PC-3 (cell line): ENCODE measurements at regions not wholly inside any gene's neighbourhood (a gene's known extent, or its start where the extent isn't known, plus 50 kb on each side); places are given as distances from the start of the nearest gene placed in this dataset.

Source experiments
- ATAC-seq: fragments of 200-7000 bp; cut with Tn5 transposase; 2 replicates; pipeline ENCODE4 v1.9.1; 2020; ENCODE audit warnings: mild to moderate bottlenecking, moderate library complexity
- BruUV-seq: library from RNA; stranded (reverse); fragments of 400-500 nt; replicated peaks from 2 replicates; lab custom pipeline; 2021; lab: Mats Ljungman, UMichigan
- CTCF ChIA-PET: fragments of 300-600 bp; sonication (Branson Sonifier 250); formaldehyde crosslinking; loops from one replicate; lab custom pipeline; 2022; ENCODE audit warnings: antibody characterized with exemption; lab: Charles Lee
- POLR2A ChIA-PET: fragments of 300-600 bp; sonication (Branson Sonifier 250); formaldehyde crosslinking; loops from one replicate; lab custom pipeline; 2022; ENCODE audit warnings: antibody characterized with exemption; ENCODE audit not compliant: unreplicated experiment; lab: Charles Lee
- DNase-seq: peaks from one replicate; pipeline ENCODE4 v3.0.0-alpha.2; 2015
- H2AFZ ChIP-seq: fragments of 300-600 bp; sonication (generic); 2 replicates; pipeline ENCODE4 v1.6.0; 2016; ENCODE audit warnings: antibody characterized with exemption, low read length
- H3F3A ChIP-seq: fragments of 300-600 bp; sonication (generic); one replicate; pipeline ENCODE4 v1.6.0; 2017; ENCODE audit warnings: antibody characterized with exemption, low read length, control low read depth, mild to moderate bottlenecking; ENCODE audit not compliant: unreplicated experiment
- H3K27ac ChIP-seq: fragments of 300-600 bp; sonication (generic); 2 replicates; pipeline ENCODE4 v1.5.1; 2016; ENCODE audit warnings: mild to moderate bottlenecking, low read length
- H3K27me3 ChIP-seq: fragments of 300-600 bp; sonication (generic); 2 replicates; pipeline ENCODE4 v1.6.1; 2016; ENCODE audit warnings: low read length, mixed read lengths
- H3K36me3 ChIP-seq: fragments of 300-600 bp; sonication (generic); 2 replicates; pipeline ENCODE4 v1.6.1; 2016; ENCODE audit warnings: low read depth, mixed run types, low read length, mixed read lengths
- H3K4me1 ChIP-seq: fragments of 300-600 bp; sonication (generic); 2 replicates; pipeline ENCODE4 v1.5.1; 2016; ENCODE audit warnings: low read length; ENCODE audit not compliant: insufficient read depth
- H3K4me2 ChIP-seq: fragments of 300-600 bp; sonication (generic); 2 replicates; pipeline ENCODE4 v1.6.0; 2016; ENCODE audit warnings: low read length
- H3K4me3 ChIP-seq: fragments of 300-600 bp; sonication (generic); 2 replicates; pipeline ENCODE4 v1.5.1; 2016; ENCODE audit warnings: mild to moderate bottlenecking, low read length, mixed read lengths
- H3K79me2 ChIP-seq: fragments of 300-600 bp; sonication (generic); 2 replicates; pipeline ENCODE4 v1.6.1; 2017; ENCODE audit warnings: low read length, mixed read lengths
- H3K9ac ChIP-seq: fragments of 300-600 bp; sonication (generic); 2 replicates; pipeline ENCODE4 v1.6.0; 2016; ENCODE audit warnings: mild to moderate bottlenecking, low read length
- H3K9me2 ChIP-seq: fragments of 300-600 bp; sonication (generic); replicated peaks from 2 replicates; pipeline ENCODE4 v1.6.1; 2016; ENCODE audit warnings: mixed run types, low read length, mixed read lengths
- H3K9me3 ChIP-seq: fragments of 300-600 bp; sonication (generic); 2 replicates; pipeline ENCODE4 v1.6.1; 2016; ENCODE audit warnings: low read length, mixed read lengths
- H4K20me1 ChIP-seq: fragments of 300-600 bp; sonication (generic); 2 replicates; pipeline ENCODE4 v1.6.1; 2016; ENCODE audit warnings: low read length, mixed read lengths
- EZH2 ChIP-seq: fragments of 300-600 bp; sonication (generic); IDR thresholded peaks from one replicate; pipeline ENCODE4 v1.6.1; 2017; ENCODE audit warnings: antibody characterized with exemption, mild to moderate bottlenecking, low read length; ENCODE audit not compliant: unreplicated experiment
- EZH2phosphoT487 ChIP-seq: fragments of 300-600 bp; sonication (generic); IDR thresholded peaks from 2 replicates; pipeline ENCODE4 v1.6.1; 2018; ENCODE audit warnings: mild to moderate bottlenecking, antibody characterized with exemption, low read length, borderline replicate concordance
- intact Hi-C: fragments of 100-400 bp; cut with micrococcal nuclease; formaldehyde crosslinking; loops from 2 replicates; pipeline ENCODE4 v1.9.0; 2023
- TF ChIP-seq, protein P1 (sequence below): fragments of 300-600 bp; sonication (generic); conservative IDR thresholded peaks from 2 replicates; pipeline ENCODE4 v1.5.1; 2017; ENCODE audit warnings: antibody characterized with exemption, low read depth, mild to moderate bottlenecking, low read length

DNA sequence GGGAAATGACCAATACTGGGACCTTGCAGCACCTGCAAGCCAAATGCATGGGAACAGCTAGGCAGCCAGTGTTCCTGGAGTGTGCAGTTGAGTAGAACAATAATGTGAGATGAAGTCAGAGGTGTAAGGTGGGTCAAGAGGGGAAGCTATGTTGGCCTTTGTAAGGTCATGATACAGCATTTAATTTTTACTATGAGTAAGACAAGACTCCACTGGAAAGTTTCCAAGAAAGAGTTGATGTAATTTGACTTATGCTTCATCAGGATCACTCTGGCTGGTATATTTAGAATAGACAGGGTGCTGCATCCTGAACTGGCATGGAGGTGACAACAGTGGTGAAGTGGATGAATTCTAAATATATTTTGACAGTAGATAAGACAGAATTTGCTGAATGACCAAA, 744.8 kb downstream of the KCTD16 start:
- no peak for TF ChIP-seq EZH2phosphoT487
- no peaks in the 10 kb centered on the region for H4K20me1 ChIP-seq
- H3K4me1 ChIP-seq, result no peaks in the 10 kb centered on the region
- BruUV-seq, result no TSS peak
- ChIA-PET POLR2A (no interaction called here), CTCF (no interaction called here)
- H3K27ac ChIP-seq, result no peak overlapping the region
- H3F3A ChIP-seq, result no peaks in the 10 kb centered on the region
- H3K27me3 ChIP-seq, result no peaks in the 10 kb centered on the region
- no peak overlapping the region for H3K4me3 ChIP-seq
- no peaks in the 10 kb centered on the region for H3K36me3 ChIP-seq
- no peaks in the 10 kb centered on the region for H3K9me3 ChIP-seq
- H3K79me2 ChIP-seq, result no peaks in the 10 kb centered on the region
- H3K9me2 ChIP-seq, result no peaks in the 10 kb centered on the region
- H3K9ac ChIP-seq, result no peak overlapping the region
- no peak overlapping the region for H2AFZ ChIP-seq
- ATAC-seq (no peak), DNase-seq (no peak)
- intact Hi-C loops, result no loop called here
- no peak overlapping the region for H3K4me2 ChIP-seq

DNA sequence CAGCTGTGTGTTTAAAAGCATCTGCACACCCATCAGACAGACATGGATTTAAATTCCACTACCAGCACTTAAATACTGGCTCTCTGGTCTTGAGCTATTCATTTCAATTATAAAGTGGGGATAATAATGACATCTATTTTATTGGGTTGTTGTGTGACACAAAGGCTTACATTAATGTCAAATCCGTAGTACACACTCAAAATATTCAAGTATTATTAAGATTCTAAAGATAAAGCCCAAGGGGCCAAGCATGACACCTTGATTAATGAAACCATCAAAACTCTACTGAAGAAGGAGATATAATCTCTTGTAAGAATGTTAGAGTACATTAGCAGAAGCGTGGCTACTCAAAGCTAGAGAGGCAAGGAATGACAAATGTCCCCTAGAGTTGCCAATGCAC, 743.0 kb downstream of the KCTD16 start:
- Histone ChIP-seq H3F3A (no peaks in the 10 kb centered on the region), H3K79me2 (no peaks in the 10 kb centered on the region), H3K4me3 (no peak overlapping the region), H4K20me1 (no peaks in the 10 kb centered on the region), H3K4me1 (no peaks in the 10 kb centered on the region), H3K27ac (no peak overlapping the region), H3K36me3 (no peaks in the 10 kb centered on the region), H3K27me3 (no peaks in the 10 kb centered on the region), H3K4me2 (no peak overlapping the region), H3K9me2 (no peaks in the 10 kb centered on the region), H3K9ac (no peak overlapping the region), H3K9me3 (no peaks in the 10 kb centered on the region), H2AFZ (no peak overlapping the region)
- intact Hi-C loops, result no loop called here
- CTCF ChIA-PET, result no interaction called here
- TF ChIP-seq, protein P1, sequence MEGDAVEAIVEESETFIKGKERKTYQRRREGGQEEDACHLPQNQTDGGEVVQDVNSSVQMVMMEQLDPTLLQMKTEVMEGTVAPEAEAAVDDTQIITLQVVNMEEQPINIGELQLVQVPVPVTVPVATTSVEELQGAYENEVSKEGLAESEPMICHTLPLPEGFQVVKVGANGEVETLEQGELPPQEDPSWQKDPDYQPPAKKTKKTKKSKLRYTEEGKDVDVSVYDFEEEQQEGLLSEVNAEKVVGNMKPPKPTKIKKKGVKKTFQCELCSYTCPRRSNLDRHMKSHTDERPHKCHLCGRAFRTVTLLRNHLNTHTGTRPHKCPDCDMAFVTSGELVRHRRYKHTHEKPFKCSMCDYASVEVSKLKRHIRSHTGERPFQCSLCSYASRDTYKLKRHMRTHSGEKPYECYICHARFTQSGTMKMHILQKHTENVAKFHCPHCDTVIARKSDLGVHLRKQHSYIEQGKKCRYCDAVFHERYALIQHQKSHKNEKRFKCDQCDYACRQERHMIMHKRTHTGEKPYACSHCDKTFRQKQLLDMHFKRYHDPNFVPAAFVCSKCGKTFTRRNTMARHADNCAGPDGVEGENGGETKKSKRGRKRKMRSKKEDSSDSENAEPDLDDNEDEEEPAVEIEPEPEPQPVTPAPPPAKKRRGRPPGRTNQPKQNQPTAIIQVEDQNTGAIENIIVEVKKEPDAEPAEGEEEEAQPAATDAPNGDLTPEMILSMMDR, result no peak
- no peak for TF ChIP-seq EZH2phosphoT487
- no peak for TF ChIP-seq EZH2
- POLR2A ChIA-PET, result no interaction called here
- ATAC-seq (no peak), DNase-seq (no peak)
- no TSS peak for BruUV-seq

DNA sequence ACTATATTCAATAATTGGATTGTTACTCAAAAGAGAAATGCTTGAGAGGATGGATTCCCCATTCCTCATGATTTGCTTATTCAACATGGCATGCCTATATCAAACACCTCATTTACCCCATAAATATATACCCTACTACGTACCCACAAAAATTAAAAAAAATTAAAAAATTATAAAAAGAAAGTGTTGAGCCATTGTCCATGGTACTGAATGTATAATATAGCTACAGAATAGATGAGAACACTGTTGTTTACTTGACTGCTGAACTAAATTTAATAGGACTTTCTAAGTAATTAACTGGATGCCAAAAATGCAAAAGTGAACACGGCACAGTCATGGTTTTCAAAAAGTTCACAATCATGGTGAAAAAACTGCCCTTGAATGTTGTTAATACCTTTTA, 725.8 kb downstream of the KCTD16 start:
- CTCF ChIA-PET, result no interaction called here

More for the DNA sequence above, 725.8 kb downstream of the KCTD16 start:
- ATAC-seq (no peak), DNase-seq (no peak)
- intact Hi-C loops, result no loop called here
- no peaks in the 10 kb centered on the region for H3K4me1 ChIP-seq
- H3K9ac ChIP-seq, result no peak overlapping the region
- H3F3A ChIP-seq, result no peaks in the 10 kb centered on the region
- no peak overlapping the region for H2AFZ ChIP-seq
- H3K79me2 ChIP-seq, result no peaks in the 10 kb centered on the region
- no peak overlapping the region for H3K4me2 ChIP-seq
- H3K27me3 ChIP-seq, result no peaks in the 10 kb centered on the region
- no peaks in the 10 kb centered on the region for H3K9me2 ChIP-seq
- BruUV-seq, result no TSS peak
- no peaks in the 10 kb centered on the region for H3K9me3 ChIP-seq
- no peaks in the 10 kb centered on the region for H4K20me1 ChIP-seq
- POLR2A ChIA-PET, result no interaction called here
- TF ChIP-seq, protein P1, result no peak
- TF ChIP-seq EZH2 (no peak), EZH2phosphoT487 (no peak)
- no peaks in the 10 kb centered on the region for H3K36me3 ChIP-seq
- H3K4me3 ChIP-seq, result no peak overlapping the region
- no peak overlapping the region for H3K27ac ChIP-seq
